Esophagus muscularis mucosa (tissue), 4 donors: ENCODE measurements at regions not wholly inside any gene's neighbourhood (a gene's known extent, or its start where the extent isn't known, plus 50 kb on each side); places are given as distances from the start of the nearest gene placed in this dataset.

ENCODE experiments used
- CTCF ChIP-seq, 3 experiments: fragments of 200-600 bp in 2 of 3; fragments of 450-650 bp in 1 of 3; sonication (generic) in 2 of 3; IDR thresholded peaks; one replicate each; pipeline ENCODE4 v1.5.1; 2017 to 2019; ENCODE audit warnings: antibody characterized with exemption in 3 of 3, mild to moderate bottlenecking in 2 of 3, moderate library complexity in 1 of 3
- EP300 ChIP-seq: sonication (generic); formaldehyde crosslinking; IDR thresholded peaks from one replicate; pipeline ENCODE4 v1.6.1; 2017; ENCODE audit warnings: antibody characterized with exemption
- POLR2A ChIP-seq: fragments of 450-650 bp; IDR thresholded peaks from one replicate; pipeline ENCODE4 v1.6.1; 2017; ENCODE audit warnings: antibody characterized with exemption, moderate library complexity, mild to moderate bottlenecking, low read depth
- POLR2AphosphoS5 ChIP-seq, 2 donors: sonication (generic); formaldehyde crosslinking; IDR thresholded peaks; one replicate each; pipeline ENCODE4 v1.6.1; 2017; ENCODE audit warnings: antibody characterized with exemption in 2 of 2

DNA sequence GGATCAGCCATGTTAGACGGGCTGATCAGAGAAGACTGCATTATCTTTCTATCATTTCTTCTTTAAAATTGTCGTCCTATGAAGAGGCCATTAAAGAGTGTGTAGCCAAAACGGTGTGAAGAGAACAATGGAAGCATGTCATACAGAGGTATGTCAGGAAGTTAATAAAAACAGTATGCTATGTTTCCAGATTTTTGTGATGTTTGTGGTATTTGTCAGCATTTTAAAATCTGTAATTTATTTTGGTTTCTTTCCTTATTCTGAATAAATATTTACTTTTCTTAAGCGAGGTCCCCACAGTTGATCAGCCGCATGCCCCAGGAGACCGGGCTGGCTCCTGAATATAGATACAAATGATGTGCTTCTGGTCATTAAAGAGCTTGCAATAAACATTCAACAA is 142.9 kb upstream of the SERP2 start:
- no peak for TF ChIP-seq CTCF (IDR thresholded peaks at IDR 0.05)
- TF ChIP-seq POLR2AphosphoS5 (IDR thresholded peaks at IDR 0.05): no peak
- TF ChIP-seq EP300: no peak
- TF ChIP-seq POLR2A: no peak
